WTC11 (cell line): ENCODE measurements at regions not wholly inside any gene's neighbourhood (a gene's known extent, or its start where the extent isn't known, plus 50 kb on each side); places are given as distances from the start of the nearest gene placed in this dataset.

Experiments used
- ESRRA ChIP-seq: sonication (generic); formaldehyde crosslinking; IDR thresholded peaks from 2 replicates; pipeline ENCODE4 v1.8.1; 2022; ENCODE audit warnings: mild to moderate bottlenecking, missing genetic modification reagents, borderline replicate concordance
- JUN ChIP-seq: sonication (generic); formaldehyde crosslinking; IDR thresholded peaks from 2 replicates; pipeline ENCODE4 v1.8.0; 2023; ENCODE audit warnings: mild to moderate bottlenecking, missing genetic modification reagents
- NFE2L1 ChIP-seq: sonication (generic); formaldehyde crosslinking; IDR thresholded peaks from 2 replicates; pipeline ENCODE4 v1.8.1; 2023; ENCODE audit warnings: missing genetic modification reagents
- RELA ChIP-seq: sonication (generic); formaldehyde crosslinking; IDR thresholded peaks from 2 replicates; pipeline ENCODE4 v1.8.1; 2022; ENCODE audit warnings: missing genetic modification reagents, mild to moderate bottlenecking, borderline replicate concordance
- TEAD4 ChIP-seq: sonication (generic); formaldehyde crosslinking; IDR thresholded peaks from 2 replicates; pipeline ENCODE4 v1.8.0; 2022; ENCODE audit warnings: mild to moderate bottlenecking, missing genetic modification reagents
- TP53 ChIP-seq: sonication (generic); formaldehyde crosslinking; IDR thresholded peaks from 2 replicates; pipeline ENCODE4 v1.8.1; 2023; ENCODE audit warnings: mild to moderate bottlenecking, missing genetic modification reagents
- ZNF232 ChIP-seq: sonication (generic); formaldehyde crosslinking; IDR thresholded peaks from 2 replicates; pipeline ENCODE4 v1.8.0; 2022; ENCODE audit warnings: mild to moderate bottlenecking, missing genetic modification reagents
- ZNF263 ChIP-seq: sonication (generic); formaldehyde crosslinking; IDR thresholded peaks from 2 replicates; pipeline ENCODE4 v1.8.1; 2022; ENCODE audit warnings: low read depth, mild to moderate bottlenecking, moderate library complexity, missing genetic modification reagents
- TF ChIP-seq, protein P1 (sequence below): sonication (generic); formaldehyde crosslinking; IDR thresholded peaks from 2 replicates; pipeline ENCODE4 v1.8.1; 2023; ENCODE audit warnings: mild to moderate bottlenecking, missing genetic modification reagents, moderate library complexity
- TF ChIP-seq, protein P2 (sequence below): fragments of 200-600 bp; IDR thresholded peaks from 2 replicates; pipeline ENCODE4 v1.8.0; 2022; ENCODE audit warnings: antibody characterized with exemption
- TF ChIP-seq, protein P3 (sequence below): sonication (generic); formaldehyde crosslinking; IDR thresholded peaks from 2 replicates; pipeline ENCODE4 v1.8.0; 2022; ENCODE audit warnings: mild to moderate bottlenecking, missing genetic modification reagents
- TF ChIP-seq, protein P4 (sequence below): sonication (generic); formaldehyde crosslinking; IDR thresholded peaks from 2 replicates; pipeline ENCODE4 v1.8.0; 2023; ENCODE audit warnings: missing genetic modification reagents
- TF ChIP-seq, protein P5 (sequence below): sonication (generic); formaldehyde crosslinking; IDR thresholded peaks from 2 replicates; pipeline ENCODE4 v1.8.0; 2022; ENCODE audit warnings: mild to moderate bottlenecking, missing genetic modification reagents
- TF ChIP-seq, protein P6 (sequence below): sonication (generic); formaldehyde crosslinking; conservative IDR thresholded peaks from 2 replicates; pipeline ENCODE4 v1.8.1; 2022; ENCODE audit warnings: mild to moderate bottlenecking, missing genetic modification reagents

DNA sequence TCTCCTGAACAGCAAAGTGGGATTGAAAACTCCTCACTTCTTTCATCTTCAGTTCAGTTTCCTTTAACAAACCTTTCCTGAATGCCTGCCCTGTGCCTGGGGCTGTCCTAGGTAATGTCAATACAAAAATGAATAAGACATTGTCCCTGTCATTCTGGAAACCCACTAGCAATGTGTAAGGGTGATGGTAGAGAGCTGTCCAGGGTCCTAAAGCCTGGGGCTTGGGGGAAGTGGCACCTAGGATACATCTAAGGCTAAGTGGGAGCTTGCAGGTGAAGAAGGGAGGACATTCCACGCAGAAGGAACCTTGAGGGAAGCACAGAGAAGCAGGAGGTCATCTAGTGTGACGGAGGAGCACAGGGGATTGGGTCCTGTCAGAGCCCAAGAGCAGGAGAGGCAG lies 212.7 kb upstream of the PPP2R3A start:
- TF ChIP-seq TP53 (CRISPR knock-in tag) (no peak), ESRRA (CRISPR knock-in tag) (no peak), NFE2L1 (no peak), ZNF232 (no peak), ZNF263 (no peak), RELA (no peak), TEAD4 (CRISPR knock-in tag) (no peak), JUN (CRISPR knock-in tag) (no peak)
- TF ChIP-seq, protein P1, sequence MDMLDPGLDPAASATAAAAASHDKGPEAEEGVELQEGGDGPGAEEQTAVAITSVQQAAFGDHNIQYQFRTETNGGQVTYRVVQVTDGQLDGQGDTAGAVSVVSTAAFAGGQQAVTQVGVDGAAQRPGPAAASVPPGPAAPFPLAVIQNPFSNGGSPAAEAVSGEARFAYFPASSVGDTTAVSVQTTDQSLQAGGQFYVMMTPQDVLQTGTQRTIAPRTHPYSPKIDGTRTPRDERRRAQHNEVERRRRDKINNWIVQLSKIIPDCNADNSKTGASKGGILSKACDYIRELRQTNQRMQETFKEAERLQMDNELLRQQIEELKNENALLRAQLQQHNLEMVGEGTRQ (CRISPR knock-in tag): no peak
- TF ChIP-seq, protein P2, sequence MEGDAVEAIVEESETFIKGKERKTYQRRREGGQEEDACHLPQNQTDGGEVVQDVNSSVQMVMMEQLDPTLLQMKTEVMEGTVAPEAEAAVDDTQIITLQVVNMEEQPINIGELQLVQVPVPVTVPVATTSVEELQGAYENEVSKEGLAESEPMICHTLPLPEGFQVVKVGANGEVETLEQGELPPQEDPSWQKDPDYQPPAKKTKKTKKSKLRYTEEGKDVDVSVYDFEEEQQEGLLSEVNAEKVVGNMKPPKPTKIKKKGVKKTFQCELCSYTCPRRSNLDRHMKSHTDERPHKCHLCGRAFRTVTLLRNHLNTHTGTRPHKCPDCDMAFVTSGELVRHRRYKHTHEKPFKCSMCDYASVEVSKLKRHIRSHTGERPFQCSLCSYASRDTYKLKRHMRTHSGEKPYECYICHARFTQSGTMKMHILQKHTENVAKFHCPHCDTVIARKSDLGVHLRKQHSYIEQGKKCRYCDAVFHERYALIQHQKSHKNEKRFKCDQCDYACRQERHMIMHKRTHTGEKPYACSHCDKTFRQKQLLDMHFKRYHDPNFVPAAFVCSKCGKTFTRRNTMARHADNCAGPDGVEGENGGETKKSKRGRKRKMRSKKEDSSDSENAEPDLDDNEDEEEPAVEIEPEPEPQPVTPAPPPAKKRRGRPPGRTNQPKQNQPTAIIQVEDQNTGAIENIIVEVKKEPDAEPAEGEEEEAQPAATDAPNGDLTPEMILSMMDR: no peak
- TF ChIP-seq, protein P3, sequence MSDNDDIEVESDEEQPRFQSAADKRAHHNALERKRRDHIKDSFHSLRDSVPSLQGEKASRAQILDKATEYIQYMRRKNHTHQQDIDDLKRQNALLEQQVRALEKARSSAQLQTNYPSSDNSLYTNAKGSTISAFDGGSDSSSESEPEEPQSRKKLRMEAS: no peak
- TF ChIP-seq, protein P4, sequence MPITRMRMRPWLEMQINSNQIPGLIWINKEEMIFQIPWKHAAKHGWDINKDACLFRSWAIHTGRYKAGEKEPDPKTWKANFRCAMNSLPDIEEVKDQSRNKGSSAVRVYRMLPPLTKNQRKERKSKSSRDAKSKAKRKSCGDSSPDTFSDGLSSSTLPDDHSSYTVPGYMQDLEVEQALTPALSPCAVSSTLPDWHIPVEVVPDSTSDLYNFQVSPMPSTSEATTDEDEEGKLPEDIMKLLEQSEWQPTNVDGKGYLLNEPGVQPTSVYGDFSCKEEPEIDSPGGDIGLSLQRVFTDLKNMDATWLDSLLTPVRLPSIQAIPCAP (CRISPR knock-in tag): no peak
- TF ChIP-seq, protein P5, sequence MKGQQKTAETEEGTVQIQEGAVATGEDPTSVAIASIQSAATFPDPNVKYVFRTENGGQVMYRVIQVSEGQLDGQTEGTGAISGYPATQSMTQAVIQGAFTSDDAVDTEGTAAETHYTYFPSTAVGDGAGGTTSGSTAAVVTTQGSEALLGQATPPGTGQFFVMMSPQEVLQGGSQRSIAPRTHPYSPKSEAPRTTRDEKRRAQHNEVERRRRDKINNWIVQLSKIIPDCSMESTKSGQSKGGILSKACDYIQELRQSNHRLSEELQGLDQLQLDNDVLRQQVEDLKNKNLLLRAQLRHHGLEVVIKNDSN (CRISPR knock-in tag): no peak
- TF ChIP-seq, protein P6, sequence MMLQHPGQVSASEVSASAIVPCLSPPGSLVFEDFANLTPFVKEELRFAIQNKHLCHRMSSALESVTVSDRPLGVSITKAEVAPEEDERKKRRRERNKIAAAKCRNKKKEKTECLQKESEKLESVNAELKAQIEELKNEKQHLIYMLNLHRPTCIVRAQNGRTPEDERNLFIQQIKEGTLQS: no peak
